ENCODE measurements at regions not wholly inside any gene's neighbourhood (a gene's known extent, or its start where the extent isn't known, plus 50 kb on each side); places are given as distances from the start of the nearest gene placed in this dataset.
"Not testable (repeated sequence)": the region's sequence is repeated elsewhere in the genome, so short reads cannot be mapped to it uniquely, and the experiment has no call there.

DNA sequence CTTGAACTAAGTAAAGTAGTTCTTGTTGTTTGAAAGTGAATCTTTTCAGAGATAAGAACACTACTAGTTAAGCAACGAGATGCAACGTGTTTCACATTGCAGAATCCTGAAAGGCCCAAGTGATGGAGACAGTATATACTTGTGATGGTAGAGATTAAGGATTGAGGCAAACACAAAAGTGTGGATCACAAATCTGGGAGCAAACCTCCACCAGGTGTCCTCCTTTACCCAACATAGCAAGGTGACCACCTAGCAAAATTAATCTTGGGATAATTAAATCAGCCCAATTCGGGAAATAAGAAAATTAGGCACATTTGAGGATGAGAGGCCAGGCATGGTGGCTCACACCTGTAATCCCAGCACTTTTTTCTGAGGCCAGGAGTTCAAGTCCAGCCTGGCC lies 563.9 kb downstream of the DACH1 start:
- no peak for DNase-seq (ENCODE audit: low read depth, low spot score)

DNA sequence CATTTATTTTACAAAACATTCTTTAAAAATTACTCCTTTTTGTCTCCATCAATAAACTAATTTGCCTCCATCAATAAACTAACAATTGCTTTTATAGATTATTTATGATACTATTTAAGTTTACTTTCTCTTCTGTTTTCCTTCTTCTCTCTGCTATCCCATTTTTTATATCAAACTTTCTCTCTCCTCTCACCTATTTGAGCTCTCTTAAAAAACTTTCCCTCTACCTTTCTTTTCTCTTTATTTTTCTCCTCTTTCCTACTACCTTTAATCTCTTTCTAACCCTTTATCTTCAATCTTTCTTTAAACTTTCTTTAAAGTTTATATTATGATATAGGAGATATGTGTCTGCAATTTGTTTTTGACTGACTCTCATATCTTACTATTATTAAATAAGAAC lies 566.4 kb downstream of the DACH1 start:
- DNase-seq (ENCODE audit: low read depth, low spot score), result no peak

DNA sequence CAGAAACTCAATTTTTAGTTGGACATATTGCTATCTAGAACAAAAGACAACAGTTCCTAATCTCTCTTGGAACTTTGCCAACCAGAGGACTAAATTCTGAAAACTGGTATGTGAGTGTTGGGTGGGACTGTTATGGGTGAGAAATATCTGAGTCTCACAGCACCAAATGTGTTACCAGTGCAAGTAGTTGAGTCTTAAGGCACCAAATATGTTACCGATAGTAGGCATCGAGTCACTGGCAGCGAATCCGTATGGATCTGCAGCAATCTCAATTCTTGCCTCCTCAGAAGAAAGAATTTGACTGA lies 575.2 kb downstream of the DACH1 start:
- DNase-seq (ENCODE audit: low read depth, low spot score), result no peak

DNA sequence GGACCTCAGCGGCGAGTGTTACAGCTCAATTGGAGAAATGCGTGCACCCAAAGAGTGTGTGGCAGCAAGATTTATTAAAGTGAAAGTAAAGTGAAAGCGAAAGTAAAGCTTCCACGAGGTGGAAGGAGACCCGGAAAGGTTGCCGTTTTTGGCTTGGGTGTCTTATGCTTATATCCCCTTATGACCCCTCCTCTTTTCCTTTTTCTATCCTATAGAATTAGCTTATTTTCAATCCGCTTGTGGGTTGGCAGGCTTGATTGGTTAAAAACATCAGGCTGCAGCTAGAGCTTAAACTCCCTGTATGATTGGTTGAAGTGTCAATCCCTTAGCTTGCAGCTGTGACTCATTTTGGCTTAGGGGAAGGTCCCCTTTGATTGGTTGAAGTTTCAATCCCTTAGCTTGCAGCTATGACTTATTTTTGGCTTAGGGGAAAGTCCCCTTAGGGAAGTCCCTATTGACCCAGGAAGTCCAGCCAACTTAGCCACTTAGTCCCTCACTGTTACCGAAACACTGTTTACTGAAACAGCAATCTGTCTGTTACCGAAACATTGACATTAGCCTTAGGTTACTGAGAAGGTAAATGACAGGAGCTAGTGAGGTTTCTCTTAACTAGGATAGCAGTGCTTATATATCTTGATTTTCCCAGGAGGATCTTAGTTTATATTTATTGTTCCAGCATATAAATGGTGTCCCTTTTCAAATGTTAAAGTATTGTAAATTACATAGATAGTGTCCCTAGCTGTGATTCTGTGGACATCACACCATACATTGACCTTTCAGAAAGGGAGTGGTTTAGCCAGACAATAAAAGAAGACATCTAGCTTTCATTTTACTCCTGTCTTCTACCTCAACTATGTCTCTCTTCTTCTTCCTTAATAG lies 575.8 kb downstream of the DACH1 start:
- no peak for DNase-seq (ENCODE audit: low read depth, low spot score)

DNA sequence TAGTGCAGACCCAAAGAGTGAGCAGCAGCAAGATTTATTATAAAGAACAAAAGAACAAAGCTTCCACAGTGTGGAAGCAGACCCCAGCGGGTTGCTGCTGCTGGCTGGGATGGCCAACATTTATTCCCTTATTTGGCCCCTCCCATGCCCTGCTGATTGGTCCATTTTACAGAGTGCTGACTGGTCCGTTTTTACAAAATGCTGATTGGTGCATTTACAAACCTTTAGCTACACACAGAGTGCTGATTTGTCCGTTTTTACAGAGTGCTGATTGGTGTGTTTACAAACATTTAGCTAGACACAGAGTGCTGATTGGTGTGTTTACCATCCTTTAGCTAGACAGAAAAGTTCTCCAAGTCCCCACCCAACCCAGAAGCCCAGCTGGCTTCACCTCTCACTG lies 577.0 kb downstream of the DACH1 start:
- DNase-seq (ENCODE audit: low read depth, low spot score), result not testable (repeated sequence)

DNA sequence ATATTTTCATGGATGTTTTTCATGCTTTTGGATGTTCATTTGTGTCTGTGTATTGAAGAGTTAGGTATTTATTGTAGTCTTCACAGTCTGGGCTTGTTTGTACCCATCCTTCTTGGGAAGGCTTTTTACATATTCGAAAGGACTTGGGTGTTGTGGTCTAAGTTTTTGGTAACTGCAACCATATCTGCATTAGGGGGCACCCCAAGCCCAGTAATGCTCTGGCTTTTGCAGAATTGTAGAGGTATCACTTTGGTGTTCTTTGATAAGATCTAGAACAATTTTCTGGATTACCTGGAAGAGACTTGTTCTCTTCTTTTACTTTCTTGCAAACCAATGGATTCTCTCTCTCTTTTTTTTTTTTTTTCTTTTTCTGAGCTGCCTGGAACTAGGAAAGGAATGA lies 581.3 kb downstream of the DACH1 start:
- no peak for DNase-seq (ENCODE audit: low read depth, low spot score)

DNA sequence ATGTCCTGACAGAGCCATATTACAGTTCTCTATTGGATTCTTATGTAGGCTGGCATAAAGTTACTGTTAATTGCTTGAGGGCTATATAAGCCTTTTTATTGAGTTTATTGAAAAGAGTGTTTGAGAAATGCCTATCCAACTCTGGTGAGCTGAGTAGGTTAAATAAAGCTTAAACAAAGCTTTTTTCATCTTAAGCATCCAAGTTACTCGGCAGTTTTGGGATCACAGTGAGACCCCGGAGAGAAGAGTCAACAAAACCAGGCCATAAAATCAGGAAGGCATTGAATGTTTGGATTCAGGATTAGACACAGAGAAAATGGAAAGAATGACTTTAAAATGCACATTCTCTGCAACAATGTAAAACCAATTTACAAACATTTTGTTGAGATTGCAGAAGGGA lies 588.5 kb downstream of the DACH1 start:
- no peak for DNase-seq (ENCODE audit: low read depth, low spot score)

DNA sequence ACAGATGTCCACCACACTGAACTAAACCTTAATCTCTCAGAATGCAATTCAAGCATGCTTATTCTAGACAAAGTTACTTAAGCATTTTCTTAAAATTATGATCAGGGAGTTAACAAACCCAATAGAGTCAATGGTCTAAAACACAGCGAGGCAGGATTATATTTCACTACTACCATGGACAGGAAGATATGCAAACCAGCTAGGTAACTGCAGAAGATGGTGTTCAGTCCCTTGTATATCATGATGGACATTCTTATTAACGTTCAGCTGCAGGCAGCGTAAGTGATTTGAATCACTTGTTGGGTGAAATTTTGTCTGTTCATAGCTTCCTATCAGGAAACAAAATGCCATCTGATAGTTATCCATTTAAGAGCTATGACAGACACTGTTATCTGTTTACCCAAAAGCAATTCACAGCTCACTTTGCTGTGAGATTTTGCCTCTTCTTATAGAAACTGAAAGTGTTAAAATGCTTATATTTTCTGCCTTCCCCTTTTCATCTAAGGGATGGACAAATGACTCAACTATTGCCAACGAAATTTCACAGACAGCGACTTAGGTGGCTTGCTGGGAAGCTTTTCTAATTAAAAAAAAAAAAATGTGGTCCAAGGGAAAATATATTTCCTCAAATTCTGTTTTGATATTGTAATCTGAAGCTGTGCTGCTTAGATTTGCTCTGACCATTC lies 591.9 kb downstream of the DACH1 start:
- DNase-seq (ENCODE audit: low read depth, low spot score), result no peak

DNA sequence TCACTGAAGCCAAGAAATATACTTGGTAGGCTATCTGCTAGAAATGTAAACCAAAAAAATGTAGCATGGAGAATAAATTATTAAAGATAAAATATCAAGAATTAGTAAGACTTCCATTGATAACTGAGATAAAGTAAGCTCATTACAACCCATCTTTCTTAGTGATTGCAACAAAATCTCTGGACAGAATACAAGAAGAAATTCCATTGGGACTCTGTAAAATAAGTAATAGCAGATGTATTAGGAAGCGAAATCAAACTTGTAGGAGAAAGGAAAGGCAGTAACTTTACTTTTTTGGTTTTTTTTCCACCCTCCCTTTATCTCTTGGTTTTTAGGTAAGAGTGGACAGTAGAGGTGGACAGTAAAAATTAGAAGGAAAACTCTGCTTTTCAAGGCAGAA lies 605.7 kb downstream of the DACH1 start:
- no peak for DNase-seq (ENCODE audit: low read depth, low spot score)

DNA sequence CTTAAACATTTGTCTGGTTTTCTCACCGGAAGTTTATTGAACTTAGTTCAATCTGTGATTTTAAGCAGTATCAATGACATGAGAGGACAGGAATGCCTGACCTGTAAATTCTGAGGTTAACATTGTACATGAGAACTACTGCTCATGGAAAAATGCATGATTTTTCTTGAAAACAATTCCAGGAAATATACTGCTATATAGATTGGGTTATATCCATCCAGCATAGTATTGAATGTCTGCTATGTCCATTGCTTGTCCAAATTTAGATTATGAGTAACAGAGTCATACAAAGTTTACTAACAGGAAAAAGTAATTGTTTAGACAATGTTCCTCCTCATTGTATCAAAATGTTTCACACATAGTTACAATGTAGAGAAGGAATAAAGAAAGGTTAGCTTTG lies 606.8 kb downstream of the DACH1 start:
- DNase-seq (ENCODE audit: low read depth, low spot score), result no peak

DNA sequence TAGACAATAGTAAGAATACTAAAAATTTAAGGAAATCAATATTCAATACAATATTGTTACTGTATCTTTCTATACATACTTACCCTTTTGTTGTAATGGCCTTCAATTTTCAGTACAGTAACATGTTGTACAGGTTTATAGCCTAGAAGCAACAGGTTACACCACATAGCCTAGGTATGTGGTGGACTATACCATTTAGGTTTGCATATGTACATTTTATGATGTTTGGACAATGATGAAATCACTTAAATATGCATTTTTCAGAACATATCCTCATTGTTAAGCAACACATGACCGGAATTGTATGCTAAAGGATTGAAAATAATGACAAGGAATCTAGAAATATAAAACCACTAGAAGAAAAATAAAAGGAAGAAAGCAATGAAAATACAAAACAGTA lies 611.4 kb downstream of the DACH1 start:
- DNase-seq (ENCODE audit: low read depth, low spot score), result no peak

DNA sequence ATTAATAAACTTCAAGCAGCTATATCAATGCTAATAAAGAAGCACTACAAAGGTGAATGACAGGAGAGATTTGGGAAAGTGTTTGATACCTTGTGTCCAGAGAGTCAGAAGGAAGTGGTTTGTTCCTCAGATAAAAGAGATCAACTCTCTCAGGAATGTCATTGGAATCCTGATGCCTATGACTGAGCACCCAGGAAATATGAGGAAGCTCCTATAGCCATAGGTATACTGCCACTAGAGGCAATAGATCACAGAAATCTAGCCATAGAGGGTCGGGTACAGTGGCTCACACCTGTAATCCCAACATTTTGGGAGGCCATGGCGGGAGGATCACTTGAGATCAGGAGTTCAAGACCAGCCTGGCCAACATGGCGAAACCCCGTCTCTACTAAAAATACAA lies 612.6 kb downstream of the DACH1 start:
- DNase-seq (ENCODE audit: low read depth, low spot score), result no peak

DNA sequence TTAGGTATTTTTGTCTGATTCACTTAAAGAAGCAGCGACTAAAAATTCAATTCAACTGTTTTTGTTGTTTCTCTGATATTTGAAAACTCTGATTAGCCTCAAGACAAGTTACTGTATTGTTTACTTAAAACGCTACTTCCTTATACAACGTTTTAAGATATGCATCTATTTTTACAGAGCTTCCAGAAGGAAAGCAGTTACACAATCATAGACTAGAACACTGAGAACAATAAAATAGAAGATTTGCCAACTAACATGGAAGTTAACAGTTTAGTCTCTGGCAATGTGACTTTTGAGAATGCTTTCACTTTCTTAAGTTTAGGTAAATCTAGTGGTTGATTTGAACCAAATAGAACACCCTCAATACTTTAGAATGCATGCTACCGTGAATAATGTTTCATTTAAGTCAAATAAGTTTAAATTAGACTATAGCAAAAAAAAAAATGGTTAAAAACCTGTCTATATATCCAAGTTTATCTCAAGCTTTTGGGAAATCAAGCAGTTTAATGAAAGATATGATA lies 614.8 kb downstream of the DACH1 start:
- DNase-seq (ENCODE audit: low read depth, low spot score), result no peak

DNA sequence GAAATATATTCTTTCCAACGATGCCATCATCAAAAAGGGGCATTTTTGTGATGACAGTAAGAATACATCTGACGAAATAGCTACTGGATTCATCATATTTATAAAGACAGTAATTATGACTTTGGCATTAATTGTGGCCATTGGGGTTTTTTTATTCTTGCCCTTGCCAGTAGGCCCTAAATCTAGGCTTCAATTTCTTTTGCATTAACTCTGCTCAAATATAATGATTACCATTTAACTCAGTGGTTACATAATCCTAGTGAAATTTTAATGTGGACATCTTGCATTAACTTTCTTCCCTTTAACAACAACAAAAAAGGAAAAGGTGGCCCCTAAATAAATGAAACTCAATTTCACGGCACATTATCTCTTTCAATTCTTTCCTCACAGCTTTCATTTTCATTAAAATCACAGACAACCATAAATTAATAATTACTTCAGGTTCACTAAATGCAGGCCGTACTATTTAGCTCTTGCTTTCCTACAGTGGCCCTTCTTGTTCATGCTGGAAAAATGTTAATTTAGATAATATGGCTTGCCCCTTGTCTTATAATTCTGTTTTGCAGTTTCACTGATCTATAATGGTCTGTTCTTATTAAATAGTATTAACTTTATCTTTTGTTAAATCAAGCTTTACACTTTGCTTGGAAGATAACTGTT lies 615.6 kb downstream of the DACH1 start:
- DNase-seq (ENCODE audit: low read depth, low spot score), result no peak

DNA sequence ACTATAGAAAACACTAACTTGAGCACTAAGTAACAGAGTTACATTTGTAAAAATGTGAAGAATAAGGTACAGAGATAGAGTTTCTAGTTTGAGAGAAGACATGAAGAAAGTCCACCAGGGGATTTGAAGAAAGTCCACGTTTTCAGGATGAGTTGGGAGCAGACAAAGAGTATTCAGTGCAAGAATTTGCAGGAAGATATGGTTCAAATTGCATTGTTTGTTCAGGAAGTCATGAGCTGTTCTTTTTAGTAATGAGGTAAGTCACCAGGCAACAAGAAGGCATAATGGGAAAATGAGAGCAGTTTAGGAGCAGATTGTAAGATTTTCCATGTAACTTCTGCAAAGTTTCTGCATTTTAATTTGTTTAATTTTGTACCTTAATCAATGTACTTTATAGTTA lies 618.0 kb downstream of the DACH1 start:
- DNase-seq (ENCODE audit: low read depth, low spot score), result no peak

DNA sequence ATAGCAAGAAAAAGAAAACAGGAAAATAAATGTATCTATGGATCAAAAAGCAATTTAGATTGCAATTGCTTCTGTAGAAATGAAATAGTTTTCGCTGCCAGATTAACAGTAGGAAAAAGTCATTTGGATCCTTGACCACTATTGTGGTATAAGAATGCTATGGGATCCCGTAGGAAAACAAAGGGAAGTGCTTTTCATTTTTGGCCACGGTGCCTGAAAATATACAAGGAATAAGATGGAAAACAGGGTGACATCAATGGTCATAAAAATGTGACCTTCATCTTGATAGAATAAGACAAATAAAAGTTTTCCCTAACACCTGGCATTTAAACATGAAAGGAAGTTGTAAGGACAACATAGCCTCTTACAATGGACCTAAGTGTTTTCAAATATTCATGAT lies 622.8 kb downstream of the DACH1 start:
- no peak for DNase-seq (ENCODE audit: low read depth, low spot score)

DNA sequence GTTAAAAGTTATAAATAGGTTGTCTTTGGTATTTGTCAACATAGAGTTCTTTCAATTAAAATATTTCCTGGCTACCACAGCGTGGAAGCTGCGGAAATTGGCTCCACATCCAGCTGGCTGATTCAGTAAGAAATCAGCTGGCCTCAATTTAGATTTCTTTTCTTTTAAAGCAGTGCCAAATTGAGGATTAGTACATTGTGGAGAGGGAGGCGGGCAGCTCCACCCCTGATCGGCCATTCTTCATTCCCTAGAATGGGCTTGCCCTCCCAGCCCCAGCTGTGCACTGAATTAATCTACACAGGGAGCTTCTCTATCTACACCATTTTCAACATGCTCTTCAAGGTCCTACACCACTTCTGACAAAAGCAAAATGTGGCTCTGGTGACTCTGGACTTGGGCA lies 624.8 kb downstream of the DACH1 start:
- DNase-seq (ENCODE audit: low read depth, low spot score), result no peak

DNA sequence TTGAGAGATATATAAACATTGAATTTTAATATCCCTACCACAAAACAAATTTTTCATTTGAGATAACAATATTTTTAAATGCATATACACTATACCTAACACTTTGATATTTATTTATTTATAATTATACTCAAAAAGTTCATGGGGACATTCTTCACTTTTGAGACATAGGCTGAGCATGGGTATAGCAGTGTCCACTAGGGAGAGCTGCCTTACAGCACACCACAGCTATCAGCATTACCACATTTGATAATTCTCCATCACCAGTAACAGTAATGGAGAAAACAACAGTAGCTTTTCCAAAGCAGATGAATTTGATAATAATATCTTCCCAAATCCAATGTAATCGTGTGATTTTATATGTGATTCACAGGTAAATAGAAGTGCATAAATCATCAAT lies 626.1 kb downstream of the DACH1 start:
- no peak for DNase-seq (ENCODE audit: low read depth, low spot score)

DNA sequence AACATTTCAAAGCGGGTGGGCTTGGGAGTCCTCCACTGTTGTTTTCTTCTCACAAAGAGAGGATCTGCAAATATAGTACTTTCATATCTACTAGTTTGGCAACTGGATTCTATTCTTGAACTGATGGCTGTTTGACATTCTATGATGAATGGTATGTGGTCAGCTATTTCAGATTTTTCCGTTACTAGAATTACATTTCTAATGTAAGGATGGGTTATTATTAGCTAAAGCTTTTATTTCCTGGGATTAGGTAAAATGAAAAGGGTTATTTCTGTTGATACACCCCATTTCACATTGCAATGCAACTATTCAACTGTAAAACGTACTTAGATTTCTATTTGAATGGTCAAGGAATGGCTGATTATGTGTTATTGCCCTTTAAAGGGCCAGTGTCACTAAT lies 629.7 kb downstream of the DACH1 start:
- no peak for DNase-seq (ENCODE audit: low read depth, low spot score)

DNA sequence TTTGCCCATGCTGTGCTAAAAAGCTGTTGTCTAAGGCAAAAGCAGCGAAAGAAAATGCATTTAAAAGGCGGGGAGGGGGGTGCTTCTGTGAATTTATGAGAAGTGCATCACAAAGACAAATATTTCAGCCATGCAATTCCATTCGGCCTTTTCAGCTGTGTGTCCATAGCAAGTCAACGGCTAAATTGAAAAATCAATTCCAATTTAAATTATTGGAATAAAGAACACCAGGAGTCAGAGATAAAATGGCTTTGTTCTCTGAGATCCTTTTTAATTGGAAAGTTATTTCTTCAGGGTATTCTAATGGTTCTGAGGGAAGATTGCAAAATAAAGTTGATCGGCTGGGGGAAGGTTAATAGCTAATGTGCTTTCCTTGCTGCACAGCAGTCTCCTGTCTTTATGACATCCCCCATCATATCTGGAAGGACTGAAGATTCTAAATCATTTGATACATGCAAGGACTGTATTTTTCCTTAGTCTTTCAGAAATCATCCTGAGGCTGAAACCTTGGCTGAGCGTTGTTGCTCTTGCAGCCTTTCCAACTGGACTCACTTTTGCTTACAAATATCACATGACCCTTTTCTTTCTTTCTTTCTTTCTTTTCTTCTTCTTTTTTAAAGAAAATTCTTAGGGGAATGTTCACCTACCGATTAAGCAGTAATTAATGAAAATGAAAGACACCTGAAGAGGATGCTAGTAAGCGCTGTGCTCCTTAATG lies 647.1 kb downstream of the DACH1 start:
- no peak for DNase-seq (ENCODE audit: low read depth, low spot score)

DNA sequence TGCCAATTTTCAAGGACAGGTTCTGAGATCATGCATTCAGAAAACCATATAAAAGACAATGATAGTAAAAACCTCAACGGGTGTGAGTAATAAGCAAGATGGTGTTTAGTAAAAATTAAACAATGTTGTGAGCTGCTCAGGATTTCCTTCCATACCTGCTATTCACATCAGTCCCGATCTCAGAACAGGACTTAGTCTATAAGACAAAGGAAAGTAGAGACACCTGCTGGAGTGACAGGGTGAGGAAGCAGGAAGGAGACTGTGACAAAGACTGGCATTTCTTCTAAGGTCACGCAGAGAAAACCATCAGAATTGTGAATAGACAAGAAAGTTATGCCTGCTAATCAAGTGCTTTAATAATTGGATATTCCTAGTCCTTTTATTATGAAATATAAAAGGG lies 648.0 kb downstream of the DACH1 start:
- DNase-seq (ENCODE audit: low read depth, low spot score), result no peak

DNA sequence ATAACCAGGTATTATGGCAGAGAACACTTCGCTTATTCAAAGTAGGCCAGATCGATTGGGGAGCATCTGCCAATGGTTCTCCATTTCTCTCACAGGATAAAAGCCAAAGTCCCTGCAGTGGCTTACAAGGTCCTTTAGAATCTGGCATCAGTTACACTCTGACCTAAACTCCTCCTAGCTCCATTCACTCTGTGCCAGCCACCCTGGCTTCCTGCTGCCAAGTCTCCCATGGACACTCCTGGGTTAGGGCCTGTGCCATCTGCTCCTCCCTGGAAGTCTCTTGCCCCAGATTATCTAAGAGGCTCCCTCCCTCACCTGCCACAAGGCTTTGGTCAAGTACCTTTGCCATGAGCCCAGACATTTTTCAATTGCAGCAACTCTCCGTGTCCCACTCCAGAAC lies 649.2 kb downstream of the DACH1 start:
- no peak for DNase-seq (ENCODE audit: low read depth, low spot score)
